Lung (tissue), 11 donors: ENCODE measurements at regions not wholly inside any gene's neighbourhood (a gene's known extent, or its start where the extent isn't known, plus 50 kb on each side); places are given as distances from the start of the nearest gene placed in this dataset.

Experiments used
- ATAC-seq: fragments of 200-7000 bp; cut with Tn5 transposase; one replicate; pipeline ENCODE4 v1.9.1; 2020; ENCODE audit warnings: moderate number of reproducible peaks; ENCODE audit not compliant: insufficient read depth, low FRiP score
- DNase-seq, 3 donors: peaks; one replicate each; pipeline ENCODE4 v3.0.0-alpha.2; 2013 to 2017
- H3K27ac ChIP-seq, 2 donors: one replicate each; pipeline ENCODE4 v1.5.1; 2013; ENCODE audit warnings: mild to moderate bottlenecking in 2 of 2, moderate library complexity in 2 of 2, control low read depth in 1 of 2, inconsistent platforms in 1 of 2, low read depth in 1 of 2, low read length in 1 of 2
- H3K27me3 ChIP-seq, 3 donors: one replicate each; pipeline ENCODE4 v1.5.1; 2013; ENCODE audit warnings: low read length in 2 of 3; ENCODE audit not compliant: control insufficient read depth in 3 of 3, insufficient read depth in 3 of 3
- H3K36me3 ChIP-seq, 4 donors: one replicate each; pipeline ENCODE4 v1.5.1; 2013; ENCODE audit warnings: low read length in 4 of 4, mild to moderate bottlenecking in 1 of 4, moderate library complexity in 1 of 4; ENCODE audit not compliant: control insufficient read depth in 4 of 4, insufficient read depth in 4 of 4
- H3K4me1 ChIP-seq, 5 donors: one replicate each; pipeline ENCODE4 v1.5.1; 2013; ENCODE audit warnings: low read length in 5 of 5, mild to moderate bottlenecking in 2 of 5, moderate library complexity in 1 of 5; ENCODE audit not compliant: control insufficient read depth in 5 of 5, insufficient read depth in 5 of 5
- H3K4me3 ChIP-seq: one replicate; pipeline ENCODE4 v1.5.1; 2013; ENCODE audit warnings: mild to moderate bottlenecking, control low read depth, moderate library complexity
- H3K9ac ChIP-seq, 2 donors: one replicate each; pipeline ENCODE4 v1.5.1; 2013; ENCODE audit warnings: low read length in 2 of 2, control low read depth in 1 of 2; ENCODE audit not compliant: insufficient read depth in 1 of 2
- H3K9me3 ChIP-seq, 4 donors: one replicate each; pipeline ENCODE4 v1.5.1; 2013; ENCODE audit warnings: low read length in 3 of 4, mild to moderate bottlenecking in 1 of 4, moderate library complexity in 1 of 4; ENCODE audit not compliant: control insufficient read depth in 4 of 4, insufficient read depth in 3 of 4
- WGBS, 2 donors: extraction: QIAGEN DNeasy Blood & Tissue Kit; methylation state at CpG; one replicate each; pipeline ENCODE4 v1.1.7; 2013; 5-methylcytosine and 5-hydroxymethylcytosine counted together
- TF ChIP-seq, protein P1 (sequence below): IDR thresholded peaks from 2 replicates; pipeline ENCODE4 v1.5.1; 2012; ENCODE audit warnings: mild to moderate bottlenecking; ENCODE audit errors: control extremely low read depth, extremely low read depth
- donor health status: control.
- donor health status: control.
- donor health status: Bipolar disorder and iron deficiency.
- donor health status: healthy.
- donor health status: DM: yes; HTN: yes; CAD: no.

DNA sequence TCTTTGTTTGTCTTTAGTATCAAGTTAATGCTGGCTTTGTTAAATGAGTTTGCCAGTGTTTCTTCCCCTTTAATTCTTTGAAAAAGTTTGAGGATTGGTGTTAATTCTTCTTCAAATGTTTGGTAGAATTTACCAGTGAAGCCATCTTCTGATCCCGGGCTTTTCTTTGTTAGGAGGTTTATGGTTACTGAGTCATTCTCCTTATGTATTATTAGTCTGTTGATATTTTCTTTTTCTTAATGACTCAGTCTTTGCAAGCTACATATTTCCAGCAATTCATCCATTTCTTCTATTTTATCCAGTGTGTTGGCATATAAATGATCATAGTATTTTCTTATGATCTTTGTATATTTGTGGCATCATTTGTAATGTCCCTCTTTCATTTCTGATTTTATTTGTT, 74.5 kb upstream of the SPINK5 start:
- H3K27ac ChIP-seq: no peak overlapping the region
- H3K4me1 ChIP-seq: no peaks in the 10 kb centered on the region
- H3K9ac ChIP-seq: no peak overlapping the region
- no peaks in the 10 kb centered on the region for H3K9me3 ChIP-seq
- ATAC-seq (no peak), DNase-seq (no peak)
- 73 to 89% methylated on average over 1 of the region's 1 CpG for WGBS, 2 donors
- H3K4me3 ChIP-seq: no peak overlapping the region
- H3K36me3 ChIP-seq: no peaks in the 10 kb centered on the region
- no peaks in the 10 kb centered on the region for H3K27me3 ChIP-seq
- TF ChIP-seq, protein P1, sequence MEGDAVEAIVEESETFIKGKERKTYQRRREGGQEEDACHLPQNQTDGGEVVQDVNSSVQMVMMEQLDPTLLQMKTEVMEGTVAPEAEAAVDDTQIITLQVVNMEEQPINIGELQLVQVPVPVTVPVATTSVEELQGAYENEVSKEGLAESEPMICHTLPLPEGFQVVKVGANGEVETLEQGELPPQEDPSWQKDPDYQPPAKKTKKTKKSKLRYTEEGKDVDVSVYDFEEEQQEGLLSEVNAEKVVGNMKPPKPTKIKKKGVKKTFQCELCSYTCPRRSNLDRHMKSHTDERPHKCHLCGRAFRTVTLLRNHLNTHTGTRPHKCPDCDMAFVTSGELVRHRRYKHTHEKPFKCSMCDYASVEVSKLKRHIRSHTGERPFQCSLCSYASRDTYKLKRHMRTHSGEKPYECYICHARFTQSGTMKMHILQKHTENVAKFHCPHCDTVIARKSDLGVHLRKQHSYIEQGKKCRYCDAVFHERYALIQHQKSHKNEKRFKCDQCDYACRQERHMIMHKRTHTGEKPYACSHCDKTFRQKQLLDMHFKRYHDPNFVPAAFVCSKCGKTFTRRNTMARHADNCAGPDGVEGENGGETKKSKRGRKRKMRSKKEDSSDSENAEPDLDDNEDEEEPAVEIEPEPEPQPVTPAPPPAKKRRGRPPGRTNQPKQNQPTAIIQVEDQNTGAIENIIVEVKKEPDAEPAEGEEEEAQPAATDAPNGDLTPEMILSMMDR: no peak

DNA sequence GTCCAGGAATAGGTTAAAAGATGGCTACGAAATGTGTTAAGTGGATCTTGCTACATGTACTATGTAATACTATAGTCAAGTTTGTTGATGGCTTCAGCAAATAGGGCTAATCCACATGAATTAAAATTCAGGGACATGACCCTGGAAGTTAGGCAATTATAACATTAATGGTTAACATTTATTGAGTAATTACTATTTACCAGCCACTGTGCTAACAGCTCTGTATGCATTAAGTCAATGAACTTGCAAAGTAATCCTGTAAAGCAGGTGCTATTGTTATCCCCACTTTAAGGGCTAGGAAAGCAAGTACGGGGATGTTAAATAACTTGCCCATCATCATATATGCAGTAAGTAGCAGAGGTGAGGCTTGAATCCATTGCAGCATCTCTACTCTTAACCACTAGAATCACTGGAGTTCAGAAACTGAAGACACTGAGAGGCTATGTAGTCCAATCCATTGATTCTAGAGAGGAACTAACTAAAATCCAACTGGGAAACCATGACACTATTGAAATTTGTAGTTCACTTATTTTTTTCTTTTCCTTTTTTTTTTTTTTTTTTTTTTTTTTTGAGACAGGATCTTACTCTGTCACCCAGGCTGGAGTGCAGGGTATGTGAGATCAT, 77.5 kb upstream of the SPINK5 start:
- Histone ChIP-seq H3K27me3 (no peaks in the 10 kb centered on the region), H3K4me3 (no peak overlapping the region), H3K36me3 (no peaks in the 10 kb centered on the region), H3K27ac (no peak overlapping the region), H3K9me3 (no peaks in the 10 kb centered on the region), H3K4me1 (no peaks in the 10 kb centered on the region), H3K9ac (no peak overlapping the region)
- DNase-seq: no peak
- TF ChIP-seq, protein P1: no peak
- no peak for ATAC-seq
- WGBS, 2 donors: 71 to 85% methylated on average over 2 of the region's 2 CpGs

DNA sequence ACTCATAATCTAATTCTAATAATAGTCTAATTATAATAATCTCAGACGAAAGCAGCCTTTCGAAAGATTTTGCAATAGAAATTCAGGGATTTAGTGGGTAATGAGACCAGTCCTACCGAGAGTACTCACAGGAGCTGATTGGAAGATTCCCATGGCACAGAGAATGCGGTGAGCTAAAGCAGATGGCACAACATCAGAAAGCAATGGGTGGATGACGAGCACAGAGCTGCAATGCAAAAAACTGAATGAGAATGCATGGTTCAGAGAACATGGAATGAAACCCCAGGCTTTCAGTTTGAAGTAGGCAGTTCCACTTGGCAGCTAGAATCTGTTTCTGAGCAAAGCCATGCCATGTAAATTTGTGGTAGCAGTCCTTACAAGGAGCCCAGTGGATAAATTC, 78.2 kb upstream of the SPINK5 start:
- Histone ChIP-seq H3K4me1 (no peaks in the 10 kb centered on the region), H3K27ac (no peak overlapping the region), H3K36me3 (no peaks in the 10 kb centered on the region), H3K27me3 (no peaks in the 10 kb centered on the region), H3K9ac (no peak overlapping the region), H3K4me3 (no peak overlapping the region), H3K9me3 (no peaks in the 10 kb centered on the region)
- ATAC-seq (no peak), DNase-seq (no peak)
- WGBS, 2 donors: 90 to 93% methylated on average over 5 of the region's 5 CpGs
- TF ChIP-seq, protein P1: no peak

DNA sequence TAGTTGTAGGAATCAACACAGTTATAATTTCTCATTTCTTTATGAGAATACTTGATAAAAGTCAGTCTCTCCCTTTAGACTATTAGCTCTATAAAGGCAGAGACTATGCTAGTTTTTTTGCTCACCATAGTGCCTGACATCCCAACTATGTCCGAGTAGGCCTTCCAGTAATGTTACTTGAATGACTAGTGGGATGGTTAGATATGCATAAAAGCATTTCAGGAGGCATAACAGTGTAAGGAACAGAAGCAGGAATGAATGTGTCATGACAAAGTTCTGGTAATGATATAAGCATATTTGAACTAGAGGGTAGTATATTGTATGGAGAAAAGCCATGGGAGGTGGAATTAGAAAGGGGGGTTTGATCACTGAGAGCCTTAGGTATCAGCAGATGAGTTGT, 77.4 kb upstream of the C5orf46 start:
- ATAC-seq: no peak
- Histone ChIP-seq H3K4me3 (no peak overlapping the region), H3K36me3 (no peaks in the 10 kb centered on the region), H3K27ac (no peak overlapping the region), H3K9me3 (no peaks in the 10 kb centered on the region), H3K4me1 (no peaks in the 10 kb centered on the region), H3K27me3 (no peaks in the 10 kb centered on the region), H3K9ac (no peak overlapping the region)
- WGBS, 2 donors: 92 to 95% methylated on average over 1 of the region's 1 CpG
- no peak for DNase-seq
- TF ChIP-seq, protein P1: no peak
